GM21576 (cell line): ENCODE measurements at regions not wholly inside any gene's neighbourhood (a gene's known extent, or its start where the extent isn't known, plus 50 kb on each side); places are given as distances from the start of the nearest gene placed in this dataset.
"Not testable (repeated sequence)": the region's sequence is repeated elsewhere in the genome, so short reads cannot be mapped to it uniquely, and the experiment has no call there.

ENCODE experiments used
- ATAC-seq: cut with Tn5 transposase; IDR thresholded peaks from one replicate; pipeline ENCODE4 v1.9.1; 2021; ENCODE audit warnings: mild to moderate bottlenecking, moderate library complexity; ENCODE audit not compliant: unreplicated experiment

- no peak for ATAC-seq
These were observed 447.7 kb upstream of the DPPA4 start for GRCh38 chr3:109784852-109785631.

- no peak for ATAC-seq
These were observed 465.9 kb upstream of the DPPA4 start for GRCh38 chr3:109803274-109803673.

GRCh38 chr3:109804697-109805096 lies 467.4 kb upstream of the DPPA4 start:
- ATAC-seq, result no peak

GRCh38 chr3:109806929-109807328 lies 469.6 kb upstream of the DPPA4 start:
- peak; percentile 67 for ATAC-seq

DNA sequence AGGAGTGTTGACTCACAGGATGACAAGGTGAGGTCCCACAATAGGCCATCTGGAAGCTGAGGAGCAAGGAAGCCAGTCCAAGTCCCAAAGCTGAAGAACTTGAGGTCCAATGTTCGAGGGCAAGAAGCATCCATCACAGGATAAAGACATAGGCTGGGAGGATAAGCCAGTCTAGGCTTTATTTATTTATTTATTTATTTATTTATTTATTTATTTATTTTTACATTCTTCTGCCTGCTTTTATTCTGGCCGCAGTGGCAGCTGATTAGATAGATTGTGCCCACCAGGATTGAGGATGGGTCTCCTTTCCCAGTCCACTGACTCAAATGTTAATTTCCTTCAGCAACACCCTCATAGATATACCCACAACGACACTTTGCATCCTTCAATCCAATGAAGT lies 472.2 kb upstream of the DPPA4 start:
- no peak for ATAC-seq

DNA sequence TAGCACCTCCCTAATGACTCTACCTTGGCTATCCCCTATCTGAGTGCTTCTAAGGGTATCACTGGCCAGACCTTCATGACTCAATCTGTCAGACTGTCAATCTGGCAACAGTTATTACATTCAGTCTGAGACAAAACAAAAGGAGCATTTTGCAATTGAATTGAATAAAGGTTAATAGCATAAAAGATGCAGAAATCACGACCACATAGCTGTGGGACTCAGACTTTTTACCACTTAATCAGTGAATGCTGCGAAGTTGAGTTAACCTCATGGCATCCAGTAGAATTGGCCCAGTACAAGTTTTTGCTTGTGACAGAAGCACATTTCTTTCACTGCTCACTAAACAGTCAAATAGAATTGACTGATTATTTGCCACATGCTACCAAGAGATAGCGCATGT lies 480.7 kb upstream of the DPPA4 start:
- no peak for ATAC-seq

DNA sequence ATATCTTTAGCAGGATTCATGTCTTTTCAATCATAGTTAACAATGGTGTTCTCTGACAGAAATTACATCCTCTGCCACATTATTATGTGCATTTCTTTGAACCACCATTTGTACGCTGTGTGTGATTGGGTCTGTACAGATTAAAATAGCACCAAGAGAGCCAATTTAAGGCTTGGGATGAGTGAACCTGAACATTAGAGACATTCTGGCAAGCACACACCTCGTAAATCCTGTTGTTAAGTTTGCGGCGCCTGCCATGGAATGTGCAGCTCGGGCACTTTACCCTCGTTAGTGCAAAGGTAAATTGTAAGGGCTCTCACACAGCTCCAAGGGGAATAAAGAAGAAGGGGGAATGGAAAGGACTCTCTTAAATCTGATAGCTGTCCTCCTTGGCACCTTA lies 482.4 kb upstream of the DPPA4 start:
- ATAC-seq, result no peak

GRCh38 chr3:109825971-109826810 lies 488.8 kb upstream of the DPPA4 start:
- no peak for ATAC-seq

DNA sequence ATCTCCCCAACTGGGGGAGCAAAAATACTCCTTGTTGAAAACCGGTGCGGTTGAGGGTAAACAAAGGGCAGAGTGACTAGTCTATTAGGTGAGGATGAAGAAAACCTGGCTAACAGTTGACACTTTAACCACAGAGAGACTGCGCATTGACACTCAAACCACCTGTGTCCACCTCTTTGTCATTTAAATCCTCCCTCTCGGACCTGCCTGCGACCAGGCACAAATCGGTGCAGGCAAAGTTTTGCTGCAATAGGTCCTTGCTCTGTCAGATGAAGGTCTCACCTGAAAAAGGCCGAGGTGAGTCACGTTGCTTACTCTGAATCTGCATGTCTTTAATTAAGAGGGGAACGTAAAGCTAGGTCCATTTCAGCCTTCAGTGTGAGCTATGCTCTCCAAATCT lies 494.1 kb upstream of the DPPA4 start:
- no peak for ATAC-seq

GRCh38 chr3:109835958-109836357 lies 498.6 kb upstream of the DPPA4 start:
- ATAC-seq, result no peak

DNA sequence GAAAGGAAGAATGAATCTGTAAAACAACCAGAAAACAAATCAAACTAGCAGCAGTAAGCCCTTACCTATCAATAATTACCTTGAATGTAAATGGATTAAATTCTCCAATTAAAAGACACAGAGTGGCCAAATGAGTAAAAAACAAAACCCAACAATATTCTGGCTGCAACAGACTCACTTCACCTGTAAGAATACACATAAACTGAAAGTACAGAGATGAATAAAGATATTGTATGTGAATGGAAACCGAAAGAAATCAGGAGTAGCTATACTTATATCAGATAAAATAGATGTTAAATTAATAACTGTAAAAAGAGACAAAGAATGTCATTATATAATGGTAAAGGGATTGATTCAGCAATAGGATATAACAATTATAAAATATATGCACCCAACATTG lies 514.5 kb upstream of the DPPA4 start:
- ATAC-seq, result no peak

DNA sequence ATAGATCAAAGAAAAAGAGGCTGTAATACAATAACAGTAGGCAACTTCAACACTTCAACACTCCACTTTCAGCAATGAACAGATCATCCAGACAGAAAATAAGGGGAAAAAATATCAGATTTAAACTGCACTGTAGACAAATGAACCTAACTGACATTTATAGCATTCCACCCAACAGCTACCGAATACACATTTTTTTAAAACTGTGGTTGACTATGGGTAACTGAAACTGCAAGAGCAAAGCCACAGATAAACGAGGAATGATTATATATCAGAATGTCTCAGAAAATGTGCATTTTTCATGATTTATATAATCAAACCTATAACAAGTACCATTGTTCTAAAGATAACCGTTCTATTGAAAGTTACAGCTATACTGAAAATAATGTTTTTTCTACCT lies 514.9 kb upstream of the DPPA4 start:
- ATAC-seq, result no peak

- no peak for ATAC-seq
These were observed 515.9 kb upstream of the DPPA4 start for GRCh38 chr3:109853077-109853731.

GRCh38 chr3:109863701-109864100 lies 526.4 kb upstream of the DPPA4 start:
- no peak for ATAC-seq

GRCh38 chr3:109864452-109864851 lies 527.1 kb upstream of the DPPA4 start:
- no peak for ATAC-seq

DNA sequence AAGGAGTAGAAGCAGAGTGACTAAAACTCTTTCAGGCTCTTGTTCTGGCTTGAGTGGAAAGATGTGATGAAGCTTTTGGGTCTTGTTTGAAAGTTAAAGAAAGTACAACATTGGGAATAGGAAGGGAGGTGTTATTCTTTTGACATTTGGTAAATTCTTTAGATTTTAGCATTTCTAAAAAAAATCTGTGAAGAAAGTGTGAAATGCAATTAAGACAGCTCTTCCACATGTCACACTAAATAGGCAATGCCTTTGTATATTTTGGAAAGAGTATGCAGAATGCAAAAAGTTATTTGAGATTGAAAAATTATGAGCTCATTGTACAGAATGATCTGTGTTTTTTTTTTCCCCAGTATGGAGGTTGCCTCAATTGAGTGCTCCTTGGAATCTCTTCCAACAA lies 532.2 kb upstream of the DPPA4 start:
- no peak for ATAC-seq

GRCh38 chr3:109874896-109875708 lies 537.8 kb upstream of the DPPA4 start:
- no peak for ATAC-seq

- ATAC-seq, result not testable (repeated sequence)
These were observed 540.3 kb upstream of the DPPA4 start for GRCh38 chr3:109877616-109878015.

GRCh38 chr3:109882144-109882543 lies 544.8 kb upstream of the DPPA4 start:
- ATAC-seq, result no peak

DNA sequence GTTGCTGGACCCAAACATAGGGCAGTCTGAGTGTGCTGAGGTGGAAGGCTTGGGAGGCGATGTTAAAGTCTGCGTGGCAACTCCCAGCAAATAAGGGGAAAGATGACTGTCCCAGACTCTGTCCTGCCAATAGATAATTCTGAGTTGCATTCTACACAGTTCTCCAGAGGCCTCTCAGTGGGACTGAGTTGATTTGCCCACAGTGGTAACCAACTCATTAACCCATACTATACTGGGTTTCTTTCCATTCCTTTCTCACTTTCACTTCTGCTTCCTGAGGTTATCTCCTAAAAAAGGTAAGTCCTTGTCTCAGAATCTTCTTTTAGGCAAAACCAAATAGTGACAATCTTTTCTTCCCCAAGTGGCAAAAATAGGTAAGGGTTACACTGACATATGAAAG lies 549.9 kb upstream of the DPPA4 start:
- ATAC-seq, result no peak

GRCh38 chr3:109888026-109888425 lies 550.7 kb upstream of the DPPA4 start:
- no peak for ATAC-seq
